Loucy (cell line): ENCODE measurements at regions not wholly inside any gene's neighbourhood (a gene's known extent, or its start where the extent isn't known, plus 50 kb on each side); places are given as distances from the start of the nearest gene placed in this dataset.

Experiments used
- H2AFZ ChIP-seq: fragments of 200-600 bp; sonication (generic); 2 replicates; pipeline ENCODE4 v1.6.0; 2016; ENCODE audit warnings: antibody characterized with exemption, mild to moderate bottlenecking, low read length, moderate library complexity
- H3F3A ChIP-seq: fragments of 200-600 bp; 2 replicates; pipeline ENCODE4 v1.6.0; 2016; ENCODE audit warnings: antibody characterized with exemption, low read depth, mild to moderate bottlenecking
- H3K27me3 ChIP-seq: fragments of 200-600 bp; sonication (generic); 2 replicates; pipeline ENCODE4 v1.6.1; 2014; ENCODE audit warnings: low read length, mild to moderate bottlenecking; ENCODE audit not compliant: insufficient read depth, poor library complexity, severe bottlenecking
- H3K36me3 ChIP-seq: fragments of 200-600 bp; sonication (generic); 2 replicates; pipeline ENCODE4 v1.6.1; 2016; ENCODE audit warnings: low read length; ENCODE audit not compliant: insufficient read depth
- H3K4me1 ChIP-seq: fragments of 200-600 bp; sonication (generic); 2 replicates; pipeline ENCODE4 v1.5.1; 2014; ENCODE audit warnings: low read length, mild to moderate bottlenecking; ENCODE audit not compliant: insufficient read depth, poor library complexity, severe bottlenecking
- H3K4me2 ChIP-seq: fragments of 200-600 bp; sonication (generic); 2 replicates; pipeline ENCODE4 v1.6.0; 2014; ENCODE audit warnings: antibody characterized with exemption, low read length, low read depth, mild to moderate bottlenecking; ENCODE audit not compliant: poor library complexity, severe bottlenecking
- H3K4me3 ChIP-seq: fragments of 200-600 bp; sonication (generic); 2 replicates; pipeline ENCODE4 v1.5.1; 2014; ENCODE audit warnings: low read length, mild to moderate bottlenecking, mixed read lengths; ENCODE audit not compliant: poor library complexity, severe bottlenecking
- H3K79me2 ChIP-seq: fragments of 200-600 bp; sonication (generic); 2 replicates; pipeline ENCODE4 v1.6.1; 2014; ENCODE audit warnings: low read length; ENCODE audit not compliant: insufficient read depth
- H3K9ac ChIP-seq: fragments of 200-600 bp; sonication (generic); 2 replicates; pipeline ENCODE4 v1.6.0; 2014; ENCODE audit warnings: mild to moderate bottlenecking, low read depth, low read length, moderate library complexity; ENCODE audit not compliant: poor library complexity, severe bottlenecking
- H3K9me2 ChIP-seq: fragments of 200-600 bp; sonication (generic); replicated peaks from 2 replicates; pipeline ENCODE4 v1.6.1; 2016; ENCODE audit warnings: low read depth, low read length, mixed read lengths
- H3K9me3 ChIP-seq: fragments of 200-600 bp; sonication (generic); 2 replicates; pipeline ENCODE4 v1.6.1; 2014; ENCODE audit warnings: mild to moderate bottlenecking, antibody characterized with exemption, low read length, low read depth; ENCODE audit not compliant: insufficient read depth
- H4K20me1 ChIP-seq: fragments of 200-600 bp; sonication (generic); 2 replicates; pipeline ENCODE4 v1.6.0; 2014; ENCODE audit warnings: antibody characterized with exemption, low read length, mild to moderate bottlenecking; ENCODE audit not compliant: insufficient read depth, poor library complexity, severe bottlenecking
- CTCF ChIP-seq: fragments of 200-600 bp; sonication (generic); conservative IDR thresholded peaks from 2 replicates; pipeline ENCODE4 v1.5.1; 2014; ENCODE audit warnings: mild to moderate bottlenecking, antibody characterized with exemption, low read length
- EZH2phosphoT487 ChIP-seq: fragments of 200-600 bp; IDR thresholded peaks from 2 replicates; pipeline ENCODE4 v1.6.1; 2018; ENCODE audit warnings: antibody characterized with exemption, mild to moderate bottlenecking, moderate library complexity, borderline replicate concordance

- Histone ChIP-seq H3K79me2 (no peaks in the 10 kb centered on the region), H3F3A (no peaks in the 10 kb centered on the region), H3K9me3 (no peaks in the 10 kb centered on the region), H2AFZ (no peak overlapping the region), H3K27me3 (no peaks in the 10 kb centered on the region), H4K20me1 (no peaks in the 10 kb centered on the region), H3K9ac (no peak overlapping the region), H3K36me3 (no peaks in the 10 kb centered on the region), H3K9me2 (no peaks in the 10 kb centered on the region), H3K4me3 (no peak overlapping the region), H3K4me1 (no peaks in the 10 kb centered on the region), H3K4me2 (no peak overlapping the region)
- TF ChIP-seq CTCF (no peak), EZH2phosphoT487 (no peak)
Observed at GRCh38 chr3:182117583-182117982, 405.9 kb downstream of the SOX2 start.

GRCh38 chr3:182118066-182118465 lies 406.3 kb downstream of the SOX2 start:
- TF ChIP-seq EZH2phosphoT487 (no peak), CTCF (no peak)
- H4K20me1 ChIP-seq, result no peaks in the 10 kb centered on the region
- no peaks in the 10 kb centered on the region for H3F3A ChIP-seq
- no peaks in the 10 kb centered on the region for H3K79me2 ChIP-seq
- no peak overlapping the region for H3K9ac ChIP-seq
- H3K4me3 ChIP-seq, result no peak overlapping the region
- H3K27me3 ChIP-seq, result no peaks in the 10 kb centered on the region
- no peaks in the 10 kb centered on the region for H3K9me3 ChIP-seq
- H3K36me3 ChIP-seq, result no peaks in the 10 kb centered on the region
- no peak overlapping the region for H2AFZ ChIP-seq
- H3K4me2 ChIP-seq, result no peak overlapping the region
- H3K4me1 ChIP-seq, result no peaks in the 10 kb centered on the region
- H3K9me2 ChIP-seq, result no peaks in the 10 kb centered on the region

GRCh38 chr3:182121401-182121800 lies 409.7 kb downstream of the SOX2 start:
- Histone ChIP-seq H2AFZ (no peak overlapping the region), H3K27me3 (no peaks in the 10 kb centered on the region), H3K4me3 (no peak overlapping the region), H3K4me2 (no peak overlapping the region), H3F3A (no peaks in the 10 kb centered on the region), H3K79me2 (no peaks in the 10 kb centered on the region), H3K9me2 (no peaks in the 10 kb centered on the region), H3K4me1 (no peaks in the 10 kb centered on the region), H4K20me1 (no peaks in the 10 kb centered on the region), H3K36me3 (no peaks in the 10 kb centered on the region), H3K9ac (no peak overlapping the region), H3K9me3 (no peaks in the 10 kb centered on the region)
- TF ChIP-seq EZH2phosphoT487 (no peak), CTCF (no peak)
